GM19372 (cell line): ENCODE measurements at regions not wholly inside any gene's neighbourhood (a gene's known extent, or its start where the extent isn't known, plus 50 kb on each side); places are given as distances from the start of the nearest gene placed in this dataset.

Source experiments
- ATAC-seq: cut with Tn5 transposase; IDR thresholded peaks from one replicate; pipeline ENCODE4 v1.9.1; 2021; ENCODE audit warnings: mild to moderate bottlenecking, low read depth, moderate library complexity; ENCODE audit not compliant: unreplicated experiment

DNA sequence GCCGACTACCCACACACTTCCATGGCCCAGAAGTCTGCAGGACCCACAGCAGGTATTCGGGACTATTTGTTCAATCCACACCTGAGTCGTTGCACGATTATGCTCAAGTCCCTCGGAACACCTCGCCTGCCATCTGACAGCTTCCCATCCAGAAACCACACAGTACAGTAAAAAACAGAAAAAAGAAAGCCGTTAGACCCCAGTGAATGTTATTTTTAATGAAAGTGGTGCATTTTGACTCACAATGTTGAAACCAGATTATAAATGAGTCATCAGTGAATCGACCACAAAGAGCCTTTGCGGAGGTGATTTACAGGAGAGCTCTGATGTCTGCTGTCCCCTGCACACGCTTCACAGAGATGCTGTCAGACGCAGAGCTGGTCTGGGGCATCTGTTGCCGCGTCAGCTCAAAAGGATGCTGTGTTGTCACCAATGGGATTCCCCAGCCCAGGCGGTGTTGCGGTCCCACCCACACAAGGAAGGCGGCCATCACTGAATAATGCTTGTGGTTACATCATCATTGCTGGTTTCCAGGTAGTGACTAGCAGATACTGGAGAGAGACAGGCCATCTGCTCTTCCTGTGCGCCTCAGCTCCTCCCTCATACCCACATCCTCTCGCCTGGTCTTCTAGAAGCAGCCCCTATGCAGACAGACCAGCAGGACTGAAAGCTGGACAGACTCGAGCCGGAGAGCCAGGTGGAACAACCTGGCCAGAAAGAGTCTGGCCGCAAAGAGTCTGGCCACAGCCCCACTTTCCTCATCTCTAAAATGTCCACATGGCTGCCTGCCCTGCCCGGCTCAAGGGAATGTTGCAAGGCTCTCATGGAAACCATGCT is 116.8 kb downstream of the TOMM20 start:
- peak; percentile 71 for ATAC-seq

DNA sequence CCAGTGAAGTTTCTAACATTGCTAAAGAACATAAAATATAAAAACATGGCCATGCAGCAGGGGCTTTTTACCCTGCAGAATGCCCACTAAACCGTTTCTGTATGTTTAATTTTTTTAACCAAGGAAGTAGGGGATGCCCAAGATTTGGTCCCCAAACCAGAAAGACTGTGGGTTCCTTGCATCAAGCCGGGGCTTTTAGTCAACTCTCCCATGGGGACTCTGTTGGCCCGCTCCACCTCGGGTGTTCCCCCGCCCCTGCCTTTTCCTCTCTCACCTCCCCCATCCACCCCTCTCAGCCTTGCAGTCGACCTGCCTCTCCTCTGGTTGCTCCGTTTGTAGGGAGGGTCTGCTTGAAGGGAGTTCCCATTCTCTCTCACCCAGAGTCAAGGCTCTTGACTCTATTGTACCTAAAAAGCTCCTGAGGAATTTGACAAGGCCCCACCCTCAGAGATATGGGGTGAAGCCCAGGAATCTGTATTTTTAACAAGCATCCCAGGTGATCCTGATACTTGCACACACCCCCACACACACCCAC is 117.5 kb downstream of the TOMM20 start:
- no peak for ATAC-seq

DNA sequence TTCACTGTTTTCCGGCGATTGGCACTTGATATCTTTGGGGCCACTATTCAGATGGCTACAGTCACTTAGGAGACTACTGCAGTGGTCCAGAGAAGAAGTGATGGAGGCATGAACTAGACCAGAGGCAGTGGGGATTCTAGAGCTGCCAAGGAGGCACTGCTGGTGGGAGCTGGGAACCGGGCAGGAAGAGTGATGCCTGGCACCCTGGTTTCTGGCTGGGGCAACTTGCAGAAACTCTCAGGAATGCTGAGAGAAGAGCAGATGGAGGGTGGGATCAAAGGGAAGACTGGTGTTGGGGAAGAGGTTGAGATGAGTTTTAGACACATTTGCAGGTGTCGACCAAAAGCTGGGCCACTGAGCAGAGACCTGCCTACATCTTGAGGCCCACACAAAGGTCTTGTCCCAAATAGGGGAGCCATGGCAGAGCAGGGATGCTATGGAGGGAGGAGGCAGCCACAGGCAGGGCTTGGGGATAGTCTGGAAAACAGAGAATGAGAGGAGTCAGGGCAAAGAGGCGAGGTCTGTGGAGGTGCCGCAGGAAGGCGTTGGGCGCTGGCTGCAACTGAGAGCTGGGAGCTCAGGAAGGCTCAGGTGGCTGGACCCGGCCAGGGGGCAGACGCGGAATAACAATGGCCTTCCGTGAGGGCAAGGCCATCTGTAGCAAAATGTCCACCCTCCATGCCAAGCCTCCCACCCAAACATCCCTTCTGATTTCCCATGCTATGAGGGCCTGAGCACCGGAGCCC is 118.9 kb downstream of the TOMM20 start:
- ATAC-seq, result no peak

DNA sequence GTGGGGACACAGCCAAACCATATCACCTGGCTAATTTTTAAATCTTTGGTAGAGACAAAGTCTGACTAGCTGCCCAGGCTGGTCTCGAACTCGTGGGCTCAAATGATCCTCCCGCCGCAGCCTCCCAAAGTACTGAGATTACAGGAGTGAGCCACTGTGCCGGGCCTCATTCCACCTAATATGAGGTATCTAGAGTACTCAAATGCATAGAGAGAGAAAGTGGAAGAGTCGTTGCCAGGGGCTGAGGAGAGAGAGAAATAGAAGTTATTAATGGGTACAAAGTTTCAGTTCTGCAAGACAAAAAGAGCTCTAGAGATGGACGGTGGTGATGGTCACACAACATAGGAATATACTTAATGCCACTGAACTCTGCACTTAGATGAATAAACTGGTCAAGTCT is 119.6 kb downstream of the TOMM20 start:
- ATAC-seq, result no peak

DNA sequence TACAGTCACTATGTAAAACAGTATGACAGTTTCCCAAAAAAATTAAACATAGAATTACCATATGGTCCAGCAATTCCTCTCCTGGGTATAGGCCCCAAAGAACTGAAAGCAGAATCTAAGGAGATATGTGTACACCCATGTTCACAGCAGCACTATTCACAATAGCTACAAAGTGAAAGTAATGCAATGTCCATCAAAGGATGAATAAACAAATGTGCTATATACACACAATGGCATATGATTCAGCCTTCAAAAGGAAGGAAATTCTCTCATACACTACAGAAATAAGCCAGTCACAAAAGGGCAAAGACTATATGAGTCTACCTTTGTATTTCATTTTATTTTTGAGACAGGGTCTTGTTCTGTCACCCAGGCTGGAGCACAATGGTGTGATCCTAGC is 120.4 kb downstream of the TOMM20 start:
- ATAC-seq, result no peak

DNA sequence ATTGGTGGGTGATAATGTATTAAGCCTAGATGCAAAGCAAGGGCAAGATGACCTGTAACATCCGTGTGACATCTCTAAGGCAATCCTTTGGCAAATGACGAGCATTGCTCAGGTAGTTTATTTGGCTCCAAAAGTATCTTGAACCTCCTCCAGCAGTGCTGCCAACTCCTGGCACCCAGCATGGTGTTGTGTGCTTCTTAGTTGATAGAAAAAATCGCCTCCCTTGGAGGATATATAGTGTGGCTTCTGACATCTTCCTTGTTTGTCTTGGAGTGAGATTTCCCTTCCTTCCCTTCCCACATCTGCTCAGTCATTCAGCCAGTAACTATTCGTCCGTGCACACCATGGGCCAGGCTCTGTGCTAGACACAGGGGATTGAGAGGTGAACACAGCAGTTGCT is 121.8 kb downstream of the TOMM20 start:
- ATAC-seq, result no peak

DNA sequence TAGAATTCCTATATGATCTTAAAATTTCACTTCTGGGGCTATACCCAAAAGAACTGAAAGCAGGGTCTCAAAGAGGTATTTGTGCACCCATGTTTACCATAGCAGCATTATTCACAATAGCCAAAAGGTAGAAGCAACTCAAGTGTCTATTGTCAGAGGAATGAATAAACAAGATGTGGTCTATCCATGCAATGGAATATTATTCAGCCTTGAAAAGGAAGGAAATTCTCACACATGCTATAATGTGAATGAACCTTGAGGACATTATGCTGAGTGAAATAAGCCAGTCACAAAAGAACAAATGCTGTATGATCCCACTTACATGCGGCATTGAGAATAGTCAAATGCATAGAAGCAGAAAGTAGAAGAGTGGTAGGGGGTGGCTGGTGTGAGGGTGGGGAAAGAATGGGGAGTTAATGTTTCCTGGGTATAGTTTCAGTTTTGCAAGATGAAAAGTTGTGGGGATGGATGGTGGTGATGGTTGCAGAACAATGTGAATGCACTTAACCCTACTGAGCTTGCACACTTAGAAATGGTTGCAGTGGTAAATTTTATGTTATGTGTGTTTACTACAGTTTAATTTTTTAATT is 122.4 kb downstream of the TOMM20 start:
- no peak for ATAC-seq

DNA sequence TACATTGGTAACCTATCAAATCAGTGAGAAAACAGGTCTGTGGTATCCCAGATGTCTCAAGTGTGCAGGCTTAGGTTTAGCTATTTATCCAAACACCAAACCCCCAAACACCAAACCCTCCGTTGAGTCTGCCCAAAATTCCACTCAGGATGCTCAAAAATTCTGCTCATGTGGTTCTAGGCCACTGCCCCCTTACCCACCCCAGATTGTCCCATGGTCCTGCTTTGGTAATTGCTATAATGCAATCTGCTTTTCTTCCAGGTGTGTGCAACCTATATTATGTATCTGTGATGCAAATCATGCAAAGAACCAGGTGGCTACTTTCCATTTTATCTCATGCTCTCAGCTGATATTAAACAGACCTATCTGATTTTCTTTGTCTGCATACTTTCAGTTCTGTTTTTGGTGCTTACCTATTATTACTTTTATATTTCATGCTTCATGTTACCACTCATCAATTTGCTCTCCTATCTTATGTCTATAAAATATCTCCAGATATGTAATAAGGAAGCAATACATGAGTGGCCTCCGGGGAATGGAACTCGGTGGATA is 123.7 kb downstream of the TOMM20 start:
- ATAC-seq, result no peak

DNA sequence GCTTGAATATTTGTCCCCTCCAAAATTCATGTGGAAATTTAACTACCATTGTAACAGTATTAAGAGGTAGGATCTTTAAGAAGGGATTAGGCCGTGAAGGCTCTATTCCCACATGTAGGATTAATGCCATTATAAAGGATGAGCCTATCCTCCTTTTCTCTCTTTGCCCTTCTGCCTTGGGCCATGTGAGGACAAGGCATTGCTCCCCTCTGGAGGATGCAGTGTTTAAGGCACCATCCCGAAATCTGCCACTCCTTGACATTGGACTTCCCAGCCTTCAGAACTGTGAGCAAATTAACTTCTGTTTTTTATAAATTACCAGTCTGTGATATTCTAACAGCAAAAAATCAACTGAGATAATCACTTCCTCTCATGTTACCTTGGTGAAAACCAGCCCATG is 124.4 kb downstream of the TOMM20 start:
- ATAC-seq, result no peak

DNA sequence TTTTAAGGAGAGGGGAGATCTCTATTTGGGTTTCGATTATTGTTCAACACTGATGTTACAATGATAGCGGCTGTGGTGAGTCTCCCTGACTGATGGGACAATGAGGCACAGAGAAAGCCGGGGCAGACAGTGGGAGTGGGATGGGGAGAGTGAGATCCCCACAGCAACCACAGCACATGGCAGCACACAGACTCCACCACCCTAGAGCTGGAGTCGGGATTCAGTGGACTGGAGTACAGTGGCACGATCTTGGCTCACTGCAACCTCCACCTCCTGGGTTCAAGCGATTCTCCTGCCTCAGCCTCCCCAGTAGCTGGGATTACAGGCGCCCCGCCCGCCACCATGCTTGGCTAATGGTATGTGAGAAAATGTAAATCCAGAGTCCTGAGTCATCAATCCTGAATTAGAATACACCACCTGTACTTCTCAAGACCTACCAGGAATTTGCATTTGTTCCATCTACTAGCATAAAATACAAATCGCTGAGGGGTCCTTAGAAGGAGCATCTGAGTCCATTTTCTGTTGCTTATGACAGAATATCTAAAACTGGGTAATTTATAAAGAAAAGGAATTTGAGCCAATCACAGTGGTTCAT is 125.8 kb downstream of the TOMM20 start:
- ATAC-seq, result no peak

DNA sequence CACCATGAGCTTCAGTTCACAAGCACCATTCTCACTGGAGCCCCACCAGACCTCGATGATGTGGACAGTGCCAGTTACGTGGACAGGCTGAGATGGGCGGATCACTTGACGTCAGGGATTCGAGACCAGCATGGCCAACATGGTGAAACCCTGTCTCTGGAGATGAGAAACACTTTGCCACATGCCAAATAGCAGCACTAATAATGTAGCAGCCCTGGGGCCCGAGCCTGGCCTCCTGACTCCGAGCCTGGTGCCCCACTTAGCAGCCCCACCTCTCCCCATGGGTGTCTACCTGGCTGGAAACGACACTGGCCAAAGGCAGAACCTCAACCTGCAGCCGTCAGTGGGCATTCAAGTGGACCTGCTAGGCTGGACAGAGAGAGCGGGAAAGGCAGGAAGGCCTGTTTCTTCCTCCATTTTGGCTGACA is 129.1 kb downstream of the TOMM20 start:
- ATAC-seq, result no peak

DNA sequence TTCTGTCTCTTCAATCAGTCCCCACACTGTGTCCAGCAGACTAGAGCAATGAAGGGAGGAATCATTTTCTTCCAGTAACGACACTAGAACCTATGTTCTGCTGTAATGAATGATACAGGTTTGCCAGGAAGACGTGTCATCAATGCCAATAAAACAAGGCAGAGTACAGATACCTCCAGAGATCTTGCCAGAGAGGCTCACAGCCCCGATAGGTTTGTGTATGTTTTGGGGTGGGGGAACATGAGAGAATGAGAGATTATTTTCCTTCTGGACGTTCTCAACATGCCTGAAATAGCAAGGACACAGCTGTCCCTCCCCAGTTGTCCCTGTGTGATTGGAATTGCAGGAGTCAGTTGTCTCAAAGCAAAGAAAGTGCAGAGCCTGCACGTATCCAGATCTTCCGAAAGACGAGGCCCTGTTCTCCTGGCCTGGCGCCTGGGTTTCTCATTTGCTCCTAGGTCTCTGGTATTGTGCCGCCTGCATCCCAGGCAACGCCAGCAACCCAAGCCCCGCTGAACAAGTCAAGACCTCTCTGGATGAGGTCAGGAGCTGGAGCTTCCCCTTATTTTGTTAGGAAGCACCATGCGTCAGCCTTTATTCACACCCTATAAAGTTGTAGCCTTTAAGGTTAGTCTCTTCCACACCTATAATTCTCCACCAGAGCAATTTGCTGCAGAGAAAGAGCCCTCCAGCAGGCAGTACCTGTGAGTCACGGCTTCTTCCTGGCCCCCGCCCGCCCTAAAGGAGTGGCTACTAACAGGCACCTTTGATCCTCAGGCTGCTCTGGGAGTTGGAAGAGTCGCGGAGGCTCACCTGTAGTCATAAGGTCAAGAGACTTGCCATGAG is 130.5 kb downstream of the TOMM20 start:
- ATAC-seq, result no peak

DNA sequence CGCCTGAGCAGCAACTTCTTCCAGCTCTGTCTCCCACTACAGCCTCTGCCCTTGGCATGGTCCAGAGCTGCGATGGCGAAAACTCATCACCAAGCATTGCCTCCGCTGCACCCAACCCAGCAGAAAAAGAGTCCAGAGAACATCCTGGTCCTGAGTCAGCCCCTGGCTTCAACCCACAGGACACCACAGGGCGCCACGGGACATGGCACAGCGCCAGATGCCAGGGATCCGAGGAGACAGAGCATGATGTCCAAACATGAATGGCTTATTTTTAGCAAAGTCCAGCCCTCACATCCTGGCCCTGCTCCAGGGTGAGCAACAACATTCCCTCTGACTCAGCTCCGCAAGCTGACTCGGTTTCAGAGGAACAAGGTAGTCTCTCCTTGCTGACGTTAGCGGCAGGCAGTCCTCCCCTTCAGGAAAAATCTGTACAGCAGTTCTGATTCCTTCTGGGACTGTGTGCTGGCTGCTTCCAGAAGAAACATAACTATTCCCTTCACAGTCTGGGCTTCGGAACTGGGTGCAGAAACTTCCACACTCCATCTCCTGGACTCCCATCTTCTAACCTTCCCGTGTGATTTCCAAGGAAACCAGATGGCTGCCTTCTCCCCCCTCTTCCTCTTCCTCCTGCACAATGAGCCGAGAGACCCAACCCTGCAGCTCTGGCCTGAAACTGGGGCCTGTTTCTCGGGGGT is 131.3 kb downstream of the TOMM20 start:
- no peak for ATAC-seq

DNA sequence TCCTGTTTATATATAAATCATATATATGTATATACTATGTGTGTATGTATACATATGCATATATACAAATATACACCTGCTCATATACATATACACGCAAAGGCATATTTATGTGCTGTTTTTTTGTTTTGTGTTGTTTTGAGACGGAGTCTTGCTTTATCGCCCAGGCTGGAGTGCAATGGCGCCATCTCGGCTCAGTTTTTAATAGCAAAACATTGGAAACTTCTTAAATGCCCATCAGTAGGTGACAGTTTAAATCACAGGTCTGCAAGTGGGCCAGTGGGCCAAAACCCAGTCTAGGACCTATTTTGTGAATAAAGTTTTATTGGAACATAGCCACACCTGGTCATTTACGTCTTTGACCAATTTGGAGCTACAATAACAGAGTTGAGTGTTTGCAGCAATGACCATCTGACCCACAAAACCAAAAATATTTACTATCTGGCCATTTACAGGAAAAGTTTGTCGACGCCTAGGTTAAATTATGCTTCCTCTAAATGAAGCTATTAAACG is 132.3 kb downstream of the TOMM20 start:
- ATAC-seq, result no peak

DNA sequence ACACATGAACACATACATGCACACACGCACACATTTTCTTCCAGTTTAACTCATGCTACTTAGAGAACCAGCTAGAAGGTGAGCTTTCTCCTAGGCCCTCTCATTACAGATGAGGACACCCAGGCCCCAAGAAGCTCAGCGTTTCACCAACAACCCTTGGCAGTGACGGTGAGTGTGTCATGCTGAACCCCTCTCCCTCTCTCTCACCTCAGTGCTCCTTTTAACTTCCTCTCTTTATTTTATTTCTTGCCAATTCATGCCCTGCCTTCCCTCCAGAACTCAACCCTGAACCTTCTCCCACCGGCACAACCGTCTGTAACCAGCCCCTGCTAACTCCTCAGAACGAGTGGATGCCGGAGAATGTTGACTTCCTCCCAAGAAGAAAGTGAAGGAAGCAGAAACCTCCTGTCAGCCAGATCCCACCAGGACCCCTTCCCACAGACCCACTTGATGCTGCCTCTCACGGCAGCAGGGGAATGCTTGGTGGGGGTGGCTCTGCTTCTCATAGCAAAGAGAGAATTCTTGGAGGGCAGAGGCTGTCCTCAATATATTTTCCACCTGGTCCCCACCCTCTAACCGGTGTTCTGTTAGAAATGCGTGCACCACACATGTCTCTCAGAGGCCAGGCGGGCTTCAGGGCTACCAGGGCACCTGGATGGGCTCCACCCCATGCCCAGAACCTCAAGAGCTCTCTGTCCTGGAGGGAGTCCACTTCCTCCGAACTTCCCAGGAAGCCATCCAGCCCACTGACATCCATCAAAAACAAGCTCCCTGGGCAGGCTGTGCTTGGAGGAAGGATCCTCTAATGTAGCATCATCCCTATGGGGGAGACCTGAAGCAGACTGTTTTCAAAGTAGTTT is 134.0 kb downstream of the TOMM20 start:
- ATAC-seq, result no peak

DNA sequence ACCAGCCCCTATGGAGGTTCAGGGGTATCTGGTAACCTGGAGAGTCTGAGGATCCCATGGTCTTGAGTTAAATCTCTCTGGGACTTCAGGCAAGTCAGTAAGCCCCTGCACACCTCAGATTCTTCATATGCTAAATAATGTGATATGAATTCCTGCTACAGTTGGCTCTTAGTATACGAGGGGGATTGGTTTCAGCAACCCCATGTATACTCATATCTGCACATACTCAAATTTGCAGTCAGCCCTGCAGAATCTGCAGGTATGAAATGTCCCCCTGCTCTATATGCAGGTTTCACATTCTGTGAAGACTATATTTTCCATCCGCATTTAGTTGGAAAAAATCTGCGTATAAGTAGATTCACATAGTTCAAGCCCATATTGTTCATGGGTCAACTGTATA is 136.6 kb downstream of the TOMM20 start:
- no peak for ATAC-seq

DNA sequence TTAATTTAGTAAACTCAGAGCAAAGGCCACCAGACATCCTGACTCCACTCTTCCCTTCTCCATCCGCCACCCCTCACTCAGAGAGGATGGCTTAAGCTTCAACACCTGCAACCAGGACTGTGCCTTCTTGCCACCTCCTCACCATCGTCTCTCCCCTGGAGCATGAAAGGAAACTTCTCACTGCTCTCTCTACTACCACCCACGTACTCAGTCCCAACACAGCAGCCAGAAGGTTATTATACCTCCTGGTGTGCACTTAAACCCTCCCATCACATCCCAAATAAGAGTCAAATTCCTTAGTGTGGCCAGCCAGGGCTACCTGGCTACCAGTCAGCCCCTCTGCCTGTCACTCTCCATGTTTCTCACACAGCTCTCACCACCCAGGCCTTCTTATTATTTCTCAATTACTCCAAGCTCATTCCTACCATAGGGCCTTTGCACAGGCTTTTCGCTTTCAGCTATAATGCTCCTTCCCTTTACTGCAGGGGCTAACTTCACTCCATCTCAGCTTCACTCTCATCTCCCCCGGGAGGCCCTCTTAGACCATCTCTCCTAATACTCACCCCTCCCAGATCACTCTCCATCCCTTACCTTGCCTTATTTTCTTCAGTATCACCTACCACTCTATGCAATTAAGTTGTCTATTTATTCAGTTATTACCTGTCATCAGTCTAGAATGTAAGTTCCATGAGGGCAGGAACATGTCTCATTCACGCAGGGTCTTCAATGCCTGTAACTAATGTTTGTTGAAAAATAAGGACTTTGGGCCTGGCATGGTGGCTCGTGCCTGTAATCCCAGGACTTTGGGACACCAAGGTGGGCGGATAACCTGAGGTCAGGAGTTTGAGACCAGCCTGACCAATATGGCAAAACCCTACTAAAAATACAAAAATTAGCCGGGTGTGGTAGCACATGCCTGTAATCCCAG is 137.5 kb downstream of the TOMM20 start:
- no peak for ATAC-seq
